ENCODE measurements at regions not wholly inside any gene's neighbourhood (a gene's known extent, or its start where the extent isn't known, plus 50 kb on each side); places are given as distances from the start of the nearest gene placed in this dataset.

GRCh38 chr9:86632537-86632936 is 278.3 kb upstream of the TUT7 start:
- TF ChIP-seq POLR2A (IDR thresholded peaks at IDR 0.05; ENCODE audit: low read depth), result no peak
- TF ChIP-seq EP300 (IDR thresholded peaks at IDR 0.05), result no peak
- no peak for TF ChIP-seq CTCF (IDR thresholded peaks at IDR 0.05)

Measured in esophagus muscularis mucosa (tissue), 4 donors.